ENCODE measurements at regions not wholly inside any gene's neighbourhood (a gene's known extent, or its start where the extent isn't known, plus 50 kb on each side); places are given as distances from the start of the nearest gene placed in this dataset.

- DNase-seq = no peak
- no peak for ATAC-seq
- TF ChIP-seq CTCF (IDR thresholded peaks at IDR 0.05) = no peak
- no peaks in the 10 kb centered on the region for H3K27me3 ChIP-seq
- H3K4me3 ChIP-seq = no peak overlapping the region
- no peaks in the 10 kb centered on the region for H3K9me3 ChIP-seq
- WGBS, 2 donors = 68 to 91% methylated on average over 3 of the region's 3 CpGs
- H3K27ac ChIP-seq = no peak overlapping the region
- H3K4me1 ChIP-seq = no peaks in the 10 kb centered on the region
- H3K36me3 ChIP-seq = no peaks in the 10 kb centered on the region
- intact Hi-C loops (cut with DNase I) = no loop called here
Observed at GRCh38 chr2:151095463-151095862, 166.2 kb downstream of the RBM43 start.

GRCh38 chr2:151091583-151091982, 170.1 kb downstream of the RBM43 start:
- H3K4me3 ChIP-seq = no peak overlapping the region
- 79 to 80% methylated on average over 3 of the region's 3 CpGs for WGBS, 2 donors
- DNase-seq = no peak
- H3K27me3 ChIP-seq = no peaks in the 10 kb centered on the region
- no peak for TF ChIP-seq CTCF (IDR thresholded peaks at IDR 0.05)
- no peaks in the 10 kb centered on the region for H3K4me1 ChIP-seq
- H3K36me3 ChIP-seq = no peaks in the 10 kb centered on the region
- no peak for ATAC-seq
- intact Hi-C loops (cut with DNase I) = no loop called here
- no peak overlapping the region for H3K27ac ChIP-seq
- H3K9me3 ChIP-seq = no peaks in the 10 kb centered on the region

GRCh38 chr2:151087377-151087776, 174.3 kb downstream of the RBM43 start:
- H3K4me1 ChIP-seq = peaks cover 0 to 23% (median 0%) of the 10 kb centered on the region in 9 donors
- no peak overlapping the region for H3K4me3 ChIP-seq
- WGBS, 2 donors = 72 to 82% methylated on average over 3 of the region's 3 CpGs
- intact Hi-C loops (cut with DNase I) = no loop called here
- no peak overlapping the region for H3K27ac ChIP-seq
- TF ChIP-seq CTCF (IDR thresholded peaks at IDR 0.05) = no peak
- DNase-seq = no peak
- no peaks in the 10 kb centered on the region for H3K36me3 ChIP-seq
- no peaks in the 10 kb centered on the region for H3K9me3 ChIP-seq
- no peak for ATAC-seq
- no peaks in the 10 kb centered on the region for H3K27me3 ChIP-seq

- Histone ChIP-seq H3K27ac (no peak overlapping the region), H3K36me3 (no peaks in the 10 kb centered on the region), H3K9me3 (no peaks in the 10 kb centered on the region), H3K27me3 (no peaks in the 10 kb centered on the region), H3K4me3 (no peak overlapping the region), H3K4me1 (peaks cover 0 to 23% (median 0%) of the 10 kb centered on the region in 9 donors)
- no peak for ATAC-seq
- intact Hi-C loops (cut with DNase I) = no loop called here
- TF ChIP-seq CTCF (IDR thresholded peaks at IDR 0.05) = no peak
- WGBS, 2 donors = 57 to 64% methylated on average over 1 of the region's 1 CpG
- DNase-seq = no peak
Observed at GRCh38 chr2:151085181-151085611, 176.5 kb downstream of the RBM43 start.

Data from heart right ventricle (tissue), 16 donors.